GM23338 (cell line): ENCODE measurements at regions not wholly inside any gene's neighbourhood (a gene's known extent, or its start where the extent isn't known, plus 50 kb on each side); places are given as distances from the start of the nearest gene placed in this dataset.

Experiments used
- ATAC-seq: fragments of 200-7000 bp; cut with Tn5 transposase; 3 replicates; pipeline ENCODE4 v1.9.1; 2020
- DNase-seq: peaks from one replicate; pipeline ENCODE4 v3.0.0-alpha.2; 2015; ENCODE audit warnings: low spot score
- H2AFZ ChIP-seq: fragments of 200-600 bp; sonication (generic); 2 replicates; pipeline ENCODE4 v1.8.0; 2016; ENCODE audit warnings: antibody characterized with exemption, mild to moderate bottlenecking, moderate library complexity
- H3F3A ChIP-seq: fragments of 200-600 bp; sonication (generic); replicated peaks from 2 replicates; pipeline ENCODE4 v1.8.0; 2017; ENCODE audit warnings: antibody characterized with exemption, mixed run types, low read depth
- H3K27ac ChIP-seq: fragments of 200-600 bp; sonication (generic); 2 replicates; pipeline ENCODE4 v1.6.1; 2016; ENCODE audit warnings: low read depth
- H3K27me3 ChIP-seq: fragments of 200-600 bp; sonication (generic); 2 replicates; pipeline ENCODE4 v1.8.0; 2016; ENCODE audit warnings: mild to moderate bottlenecking, mixed run types, moderate library complexity; ENCODE audit not compliant: insufficient read depth
- H3K36me3 ChIP-seq: fragments of 200-600 bp; sonication (generic); 2 replicates; pipeline ENCODE4 v1.8.0; 2016; ENCODE audit warnings: mild to moderate bottlenecking; ENCODE audit not compliant: insufficient read depth
- H3K4me1 ChIP-seq: fragments of 200-600 bp; sonication (generic); 2 replicates; pipeline ENCODE4 v1.8.0; 2016; ENCODE audit warnings: mild to moderate bottlenecking, moderate library complexity; ENCODE audit not compliant: insufficient read depth
- H3K4me2 ChIP-seq: fragments of 200-600 bp; sonication (generic); 2 replicates; pipeline ENCODE4 v1.7.1; 2017; ENCODE audit warnings: mixed run types
- H3K4me3 ChIP-seq: fragments of 200-600 bp; sonication (generic); 2 replicates; pipeline ENCODE4 v1.6.1; 2016; ENCODE audit warnings: mixed run types
- H3K79me2 ChIP-seq: fragments of 200-600 bp; sonication (generic); replicated peaks from 2 replicates; pipeline ENCODE4 v1.8.0; 2017; ENCODE audit warnings: mild to moderate bottlenecking; ENCODE audit not compliant: insufficient read depth
- H3K9me2 ChIP-seq: fragments of 200-600 bp; sonication (generic); 2 replicates; pipeline ENCODE4 v1.8.0; 2017; ENCODE audit not compliant: insufficient read depth
- H4K20me1 ChIP-seq: fragments of 200-600 bp; sonication (generic); replicated peaks from 2 replicates; pipeline ENCODE4 v1.8.0; 2017; ENCODE audit warnings: mild to moderate bottlenecking; ENCODE audit not compliant: insufficient read depth
- H3K27ac Mint-ChIP-seq: 2 replicates; pipeline ENCODE4 v1.8.0; 2020; ENCODE audit warnings: inconsistent platforms, mild to moderate bottlenecking, moderate library complexity, mixed read lengths
- H3K27me3 Mint-ChIP-seq: 3 replicates; pipeline ENCODE4 v1.8.0; 2022; ENCODE audit warnings: low read depth, mild to moderate bottlenecking, moderate library complexity, mixed read lengths, inconsistent platforms; ENCODE audit not compliant: insufficient read depth, poor library complexity
- H3K36me3 Mint-ChIP-seq: 3 replicates; pipeline ENCODE4 v1.8.0; 2021; ENCODE audit warnings: low read depth, mild to moderate bottlenecking, inconsistent platforms, moderate library complexity, mixed read lengths
- H3K4me1 Mint-ChIP-seq: 3 replicates; pipeline ENCODE4 v1.8.0; 2020; ENCODE audit warnings: mild to moderate bottlenecking, inconsistent platforms, mixed read lengths
- H3K4me3 Mint-ChIP-seq: 3 replicates; pipeline ENCODE4 v1.8.0; 2021; ENCODE audit warnings: moderate library complexity, mild to moderate bottlenecking, inconsistent platforms, mixed read lengths
- H3K9me3 Mint-ChIP-seq: 3 replicates; pipeline ENCODE4 v1.8.0; 2020; ENCODE audit warnings: moderate library complexity, mild to moderate bottlenecking, inconsistent platforms, mixed read lengths
- CREB1 ChIP-seq: fragments of 250-450 bp; sonication (Bioruptor Pico); IDR thresholded peaks from 2 replicates; pipeline ENCODE4 v1.5.0; 2020; ENCODE audit warnings: low read depth, mild to moderate bottlenecking, moderate library complexity
- EZH2 ChIP-seq: fragments of 200-600 bp; sonication (generic); IDR thresholded peaks from one replicate; pipeline ENCODE4 v1.8.0; 2017; ENCODE audit warnings: antibody characterized with exemption, mild to moderate bottlenecking, low read depth; ENCODE audit not compliant: unreplicated experiment
- EZH2phosphoT487 ChIP-seq: fragments of 200-600 bp; sonication (generic); IDR thresholded peaks from one replicate; pipeline ENCODE4 v1.8.1; 2018; ENCODE audit warnings: antibody characterized with exemption; ENCODE audit not compliant: unreplicated experiment
- JUNB ChIP-seq: IDR thresholded peaks from one replicate; pipeline ENCODE4 v1.6.1; 2016; ENCODE audit warnings: antibody characterized with exemption; ENCODE audit not compliant: unreplicated experiment
- NANOG ChIP-seq: IDR thresholded peaks from 2 replicates; pipeline ENCODE4 v1.6.1; 2016; ENCODE audit warnings: antibody characterized with exemption, borderline replicate concordance
- STAT1 ChIP-seq: IDR thresholded peaks from one replicate; pipeline ENCODE4 v1.6.1; 2016; ENCODE audit warnings: antibody characterized with exemption; ENCODE audit not compliant: unreplicated experiment
- ZNF462 ChIP-seq: fragments of 250-450 bp; sonication (Bioruptor Pico); IDR thresholded peaks from 2 replicates; pipeline ENCODE4 v1.5.0; 2020; ENCODE audit warnings: mild to moderate bottlenecking, moderate library complexity

- no peak for TF ChIP-seq CREB1 (CRISPR knock-in tag)
- TF ChIP-seq EZH2, result no peak
- TF ChIP-seq NANOG, result no peak
- TF ChIP-seq JUNB, result no peak
Observed at GRCh38 chr2:114219456-114219855, 223.0 kb upstream of the DPP10 start (continued).

- no peak overlapping the region for H3K27ac Mint-ChIP-seq
- Histone ChIP-seq H3K4me3 (no peak overlapping the region), H3K9me2 (no peaks in the 10 kb centered on the region), H3K27me3 (no peaks in the 10 kb centered on the region), H3K4me1 (no peaks in the 10 kb centered on the region), H3K79me2 (no peaks in the 10 kb centered on the region), H3K27ac (no peak overlapping the region), H2AFZ (no peak overlapping the region), H3K36me3 (no peaks in the 10 kb centered on the region), H3K4me2 (no peak overlapping the region), H4K20me1 (no peaks in the 10 kb centered on the region), H3F3A (no peaks in the 10 kb centered on the region)
- H3K9me3 Mint-ChIP-seq, result peaks cover 22% of the 10 kb centered on the region; the same call in 1 of the 3 replicates
- H3K4me1 Mint-ChIP-seq, result peaks cover 3% of the 10 kb centered on the region; the same call in 2 of the 3 replicates
- no peak overlapping the region for H3K4me3 Mint-ChIP-seq
- no peak for DNase-seq
- TF ChIP-seq CREB1 (CRISPR knock-in tag), result no peak
- TF ChIP-seq STAT1, result no peak
- no peak for TF ChIP-seq ZNF462 (CRISPR knock-in tag)
- TF ChIP-seq EZH2phosphoT487, result no peak
- TF ChIP-seq NANOG, result no peak
- no peak for ATAC-seq
- no peaks in the 10 kb centered on the region for H3K36me3 Mint-ChIP-seq
- H3K27me3 Mint-ChIP-seq, result no peaks in the 10 kb centered on the region
Observed at GRCh38 chr2:114222344-114222743, 220.1 kb upstream of the DPP10 start.
